Activated CD8-positive, alpha-beta memory T cell treated with anti-CD3 and anti-CD28 coated beads for 48 hours (primary cell): ENCODE measurements at regions not wholly inside any gene's neighbourhood (a gene's known extent, or its start where the extent isn't known, plus 50 kb on each side); places are given as distances from the start of the nearest gene placed in this dataset.

Source experiments
- DNase-seq, 3 experiments: peaks; one replicate each; pipeline ENCODE4 v3.0.0-alpha.2; 2020; ENCODE audit warnings: low read depth in 2 of 3, low spot score in 2 of 3

- no peak for DNase-seq
Measured at GRCh38 chr13:73901324-73902068, 232.7 kb downstream of the KLF12 start.

GRCh38 chr13:73900591-73900990 is 233.6 kb downstream of the KLF12 start:
- DNase-seq = no peak

- DNase-seq = no peak
Measured at GRCh38 chr13:73898899-73899298, 235.3 kb downstream of the KLF12 start.

- no peak for DNase-seq
Measured at GRCh38 chr13:73898276-73898675, 235.9 kb downstream of the KLF12 start.

- DNase-seq = no peak
Measured at GRCh38 chr13:73894995-73895571, 239.1 kb downstream of the KLF12 start.

GRCh38 chr13:73893833-73894232 is 240.4 kb downstream of the KLF12 start:
- DNase-seq = no peak

GRCh38 chr13:73891805-73892204 is 242.4 kb downstream of the KLF12 start:
- no peak for DNase-seq

- no peak for DNase-seq
Measured at GRCh38 chr13:73883162-73883561, 251.0 kb downstream of the KLF12 start.

GRCh38 chr13:73880365-73880764 is 253.8 kb downstream of the KLF12 start:
- DNase-seq = no peak

- DNase-seq = no peak
Measured at GRCh38 chr13:73879346-73880015, 254.7 kb downstream of the KLF12 start.

GRCh38 chr13:73877399-73877798 is 256.8 kb downstream of the KLF12 start:
- DNase-seq = no peak

- DNase-seq = no peak
Measured at GRCh38 chr13:73876323-73876722, 257.9 kb downstream of the KLF12 start.

- no peak for DNase-seq
Measured at GRCh38 chr13:73873940-73874830, 260.0 kb downstream of the KLF12 start.

GRCh38 chr13:73872397-73872796 is 261.8 kb downstream of the KLF12 start:
- DNase-seq = no peak

GRCh38 chr13:73870970-73871935 is 263.0 kb downstream of the KLF12 start:
- DNase-seq = no peak

GRCh38 chr13:73870036-73870741 is 264.0 kb downstream of the KLF12 start:
- no peak for DNase-seq

GRCh38 chr13:73865027-73865426 is 269.2 kb downstream of the KLF12 start:
- no peak for DNase-seq

- no peak for DNase-seq
Measured at GRCh38 chr13:73861136-73861535, 273.1 kb downstream of the KLF12 start.

GRCh38 chr13:73860501-73860900 is 273.7 kb downstream of the KLF12 start:
- DNase-seq = no peak

- no peak for DNase-seq
Measured at GRCh38 chr13:73859841-73860240, 274.4 kb downstream of the KLF12 start.
